ENCODE measurements at regions not wholly inside any gene's neighbourhood (a gene's known extent, or its start where the extent isn't known, plus 50 kb on each side); places are given as distances from the start of the nearest gene placed in this dataset.

DNA sequence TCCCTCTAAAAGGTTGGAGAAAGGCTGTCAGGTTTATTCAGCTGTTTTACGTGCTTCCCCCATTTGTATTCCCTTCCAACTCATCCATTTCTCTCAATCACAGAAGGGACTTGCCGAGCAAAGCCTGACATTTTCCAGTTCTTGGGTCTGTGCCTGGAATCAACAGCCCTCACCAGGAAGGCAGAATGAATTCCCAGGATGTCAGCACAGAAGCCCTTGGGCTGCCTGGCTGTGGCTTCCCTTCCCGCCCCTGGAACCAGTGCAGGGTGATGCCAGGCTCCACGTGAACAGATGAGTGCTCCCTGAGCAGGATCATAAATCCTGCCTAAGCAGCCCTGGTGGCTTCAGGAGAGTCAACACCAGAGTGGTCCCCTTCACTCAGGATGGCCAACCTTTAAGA lies 86.1 kb upstream of the CD83 start:
- FAIRE-seq: no peak
- Histone ChIP-seq H3K27ac (ENCODE audit: low read depth in 2 of 2, low read length in 2 of 2) (no peak overlapping the region), H3K9ac (ENCODE audit: low read length in 3 of 3) (no peak overlapping the region), H3K27me3 (ENCODE audit: control insufficient read depth, insufficient read depth, low read length) (no peaks in the 10 kb centered on the region), H3K4me1 (ENCODE audit: control insufficient read depth in 2 of 3, insufficient read depth in 2 of 3, low read depth in 1 of 3, low read length in 3 of 3) (peaks cover 0 to 6% (median 0%) of the 10 kb centered on the region in 3 donors), H3K9me3 (ENCODE audit: control insufficient read depth in 2 of 3, insufficient read depth in 1 of 3, low read length in 3 of 3) (no peaks in the 10 kb centered on the region), H3K36me3 (ENCODE audit: control insufficient read depth in 2 of 3, insufficient read depth in 3 of 3, low read length in 3 of 3) (no peaks in the 10 kb centered on the region), H3K4me3 (ENCODE audit: low read length in 3 of 3) (no peak overlapping the region)
- intact Hi-C loops (cut with DNase I): no loop called here
- TF ChIP-seq, protein P1, sequence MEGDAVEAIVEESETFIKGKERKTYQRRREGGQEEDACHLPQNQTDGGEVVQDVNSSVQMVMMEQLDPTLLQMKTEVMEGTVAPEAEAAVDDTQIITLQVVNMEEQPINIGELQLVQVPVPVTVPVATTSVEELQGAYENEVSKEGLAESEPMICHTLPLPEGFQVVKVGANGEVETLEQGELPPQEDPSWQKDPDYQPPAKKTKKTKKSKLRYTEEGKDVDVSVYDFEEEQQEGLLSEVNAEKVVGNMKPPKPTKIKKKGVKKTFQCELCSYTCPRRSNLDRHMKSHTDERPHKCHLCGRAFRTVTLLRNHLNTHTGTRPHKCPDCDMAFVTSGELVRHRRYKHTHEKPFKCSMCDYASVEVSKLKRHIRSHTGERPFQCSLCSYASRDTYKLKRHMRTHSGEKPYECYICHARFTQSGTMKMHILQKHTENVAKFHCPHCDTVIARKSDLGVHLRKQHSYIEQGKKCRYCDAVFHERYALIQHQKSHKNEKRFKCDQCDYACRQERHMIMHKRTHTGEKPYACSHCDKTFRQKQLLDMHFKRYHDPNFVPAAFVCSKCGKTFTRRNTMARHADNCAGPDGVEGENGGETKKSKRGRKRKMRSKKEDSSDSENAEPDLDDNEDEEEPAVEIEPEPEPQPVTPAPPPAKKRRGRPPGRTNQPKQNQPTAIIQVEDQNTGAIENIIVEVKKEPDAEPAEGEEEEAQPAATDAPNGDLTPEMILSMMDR (IDR thresholded peaks at IDR 0.05; ENCODE audit: borderline replicate concordance, extremely low read depth, insufficient read depth): no peak
- no peak for DNase-seq

DNA sequence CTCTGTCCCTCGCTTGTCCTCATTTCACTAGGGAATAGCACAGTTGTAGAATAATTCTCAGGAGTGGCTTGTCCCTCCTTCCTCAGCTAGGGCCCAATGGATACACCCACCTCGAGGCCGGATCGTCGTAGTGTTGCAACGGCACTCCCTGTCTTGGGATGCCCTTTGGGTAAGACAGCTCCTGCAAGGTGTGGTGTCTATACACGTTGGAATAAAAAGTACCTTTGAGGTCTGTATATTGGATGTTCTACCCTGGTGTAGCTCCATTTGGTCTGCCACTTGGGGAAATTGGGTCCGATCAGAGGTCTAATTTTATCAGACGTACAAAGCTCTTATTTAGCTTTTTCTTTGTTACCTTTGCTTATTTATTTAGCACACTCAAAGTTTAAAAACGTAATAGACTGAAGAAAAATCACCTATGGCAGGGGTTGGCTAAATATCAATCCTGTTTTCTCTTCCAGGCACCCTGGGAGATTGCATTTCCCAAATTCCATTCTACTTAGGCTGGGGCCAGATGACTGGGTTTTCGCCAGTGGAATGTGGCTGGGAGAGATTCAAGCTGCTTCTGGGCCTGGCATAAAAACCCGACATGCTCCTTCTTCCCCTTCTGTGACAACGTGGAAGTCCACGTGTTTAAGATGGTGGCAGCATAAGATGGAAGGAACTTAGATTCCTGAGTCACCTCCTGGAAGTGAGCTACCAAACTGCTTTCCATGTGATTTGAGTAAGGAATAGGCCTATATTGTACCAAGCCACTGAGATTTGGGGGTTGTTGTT lies 82.3 kb upstream of the CD83 start:
- FAIRE-seq (no peak), DNase-seq (peak in 1 of 5 donors; percentile 42)
- intact Hi-C loops (cut with DNase I): no loop called here
- Histone ChIP-seq H3K4me3 (ENCODE audit: low read length in 3 of 3) (no peak overlapping the region), H3K27me3 (ENCODE audit: control insufficient read depth, insufficient read depth, low read length) (no peaks in the 10 kb centered on the region), H3K9ac (ENCODE audit: low read length in 3 of 3) (no peak overlapping the region), H3K4me1 (ENCODE audit: control insufficient read depth in 2 of 3, insufficient read depth in 2 of 3, low read depth in 1 of 3, low read length in 3 of 3) (peaks cover 0 to 6% (median 0%) of the 10 kb centered on the region in 3 donors), H3K9me3 (ENCODE audit: control insufficient read depth in 2 of 3, insufficient read depth in 1 of 3, low read length in 3 of 3) (no peaks in the 10 kb centered on the region), H3K27ac (ENCODE audit: low read depth in 2 of 2, low read length in 2 of 2) (no peak overlapping the region), H3K36me3 (ENCODE audit: control insufficient read depth in 2 of 3, insufficient read depth in 3 of 3, low read length in 3 of 3) (no peaks in the 10 kb centered on the region)
- TF ChIP-seq, protein P1 (IDR thresholded peaks at IDR 0.05; ENCODE audit: borderline replicate concordance, extremely low read depth, insufficient read depth): no peak

DNA sequence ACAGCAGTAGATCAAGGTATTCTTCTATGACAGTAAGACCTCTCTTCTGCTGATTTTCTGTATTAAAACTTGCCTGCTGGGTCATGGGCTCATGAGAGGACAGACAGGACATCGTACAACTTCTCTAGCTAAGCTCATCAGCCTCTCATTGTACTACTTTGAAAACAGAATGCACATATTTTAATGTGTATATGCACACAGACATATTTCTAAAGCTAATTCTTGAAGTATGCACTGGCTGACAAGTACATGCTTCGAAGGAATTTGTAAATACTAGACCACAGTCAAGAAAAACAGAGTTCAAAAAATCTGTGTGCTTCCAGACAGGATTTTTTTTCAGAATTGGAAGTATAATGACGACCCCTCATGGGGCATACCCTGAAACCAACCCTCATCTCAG lies 81.7 kb upstream of the CD83 start:
- H3K4me3 ChIP-seq (ENCODE audit: low read length in 3 of 3): no peak overlapping the region
- no peak for DNase-seq
- no peak overlapping the region for H3K27ac ChIP-seq (ENCODE audit: low read depth in 2 of 2, low read length in 2 of 2)
- H3K9ac ChIP-seq (ENCODE audit: low read length in 3 of 3): no peak overlapping the region
- H3K36me3 ChIP-seq (ENCODE audit: control insufficient read depth in 2 of 3, insufficient read depth in 3 of 3, low read length in 3 of 3): no peaks in the 10 kb centered on the region
- no peaks in the 10 kb centered on the region for H3K9me3 ChIP-seq (ENCODE audit: control insufficient read depth in 2 of 3, insufficient read depth in 1 of 3, low read length in 3 of 3)
- no peaks in the 10 kb centered on the region for H3K27me3 ChIP-seq (ENCODE audit: control insufficient read depth, insufficient read depth, low read length)
- TF ChIP-seq, protein P1 (IDR thresholded peaks at IDR 0.05; ENCODE audit: borderline replicate concordance, extremely low read depth, insufficient read depth): no peak
- intact Hi-C loops (cut with DNase I): no loop called here
- H3K4me1 ChIP-seq (ENCODE audit: control insufficient read depth in 2 of 3, insufficient read depth in 2 of 3, low read depth in 1 of 3, low read length in 3 of 3): peaks cover 0 to 6% (median 0%) of the 10 kb centered on the region in 3 donors
- no peak for FAIRE-seq

Data from kidney (tissue), 13 donors.